ENCODE measurements at regions not wholly inside any gene's neighbourhood (a gene's known extent, or its start where the extent isn't known, plus 50 kb on each side); places are given as distances from the start of the nearest gene placed in this dataset.

DNA sequence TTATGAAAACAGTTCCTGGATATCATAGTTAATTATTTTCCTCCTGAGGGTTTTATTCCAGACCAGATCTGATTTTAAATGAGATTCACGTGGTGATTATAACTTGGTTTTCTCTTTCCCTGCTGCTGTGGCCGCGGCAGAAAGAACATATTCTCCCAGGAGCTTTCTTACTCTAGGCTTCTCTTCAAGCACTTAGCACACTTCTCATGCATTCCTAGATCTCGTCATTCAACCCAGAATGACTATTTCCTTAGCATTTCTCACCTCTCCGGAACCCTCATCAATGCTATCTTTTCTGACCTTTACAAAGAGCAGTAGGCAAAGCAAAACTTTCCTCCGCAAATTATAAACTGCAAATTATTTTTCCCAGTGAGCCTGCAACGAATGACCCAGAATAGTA lies 122.9 kb downstream of the GPAT3 start:
- no peak overlapping the region for H3K9ac ChIP-seq (ENCODE audit: insufficient read depth in 1 of 2, low read depth in 2 of 2, low read length in 2 of 2)
- in situ Hi-C loops (cut with MboI) (no loop called here), intact Hi-C loops (cut with micrococcal nuclease) (no loop called here)
- H3K4me1 ChIP-seq (replicated peaks in 1 of 2; ENCODE audit: control insufficient read depth in 2 of 2, insufficient read depth in 2 of 2, low read length in 2 of 2) = no peaks in the 10 kb centered on the region
- ChIA-PET POLR2A (no interaction called here), CTCF (ENCODE audit: low intra/inter-chr PET ratio) (no interaction called here)
- H3K36me3 ChIP-seq (ENCODE audit: control insufficient read depth, insufficient read depth, low read length) = no peaks in the 10 kb centered on the region
- BruUV-seq (replicated peaks) = no TSS peak
- ATAC-seq (no peak), FAIRE-seq (no peak), DNase-seq (ENCODE audit: extremely low read depth in 1 of 4, low spot score in 3 of 4) (no peak)
- H3K27ac ChIP-seq (ENCODE audit: extremely low read depth, low read depth, low read length) = no peak overlapping the region
- no peaks in the 10 kb centered on the region for H3K79me2 ChIP-seq (ENCODE audit: control insufficient read depth, insufficient read depth, low read length)
- H4K20me1 ChIP-seq (replicated peaks; ENCODE audit: control insufficient read depth, insufficient read depth, low read length) = no peaks in the 10 kb centered on the region
- H3K4me3 ChIP-seq = no peak overlapping the region
- no peaks in the 10 kb centered on the region for H3K9me1 ChIP-seq (ENCODE audit: control insufficient read depth, insufficient read depth, low read length)
- peaks cover 0 to 4% of the 10 kb centered on the region in 2 experiments; a peak in 2 of 5 replicates for H3K27me3 ChIP-seq (ENCODE audit: control insufficient read depth in 2 of 2, insufficient read depth in 2 of 2, low read length in 2 of 2)
- H3K4me2 ChIP-seq (ENCODE audit: insufficient read depth, low read length) = no peak overlapping the region
- TF ChIP-seq RHOXF2B (CRISPR knock-in tag; conservative IDR thresholded peaks at IDR 0.05) = no peak
- no peak for TF ChIP-seq SMAD4 (CRISPR knock-in tag; conservative IDR thresholded peaks at IDR 0.05)
- TF ChIP-seq ZNF584 (CRISPR knock-in tag; IDR thresholded peaks at IDR 0.05; ENCODE audit: low read depth) = no peak
- TF ChIP-seq FOXM1 (IDR thresholded peaks at IDR 0.05; ENCODE audit: low read depth) = no peak
- no peak for TF ChIP-seq FOXM1 (CRISPR knock-in tag; IDR thresholded peaks at IDR 0.05; ENCODE audit: low read depth)
- TF ChIP-seq, protein P1, sequence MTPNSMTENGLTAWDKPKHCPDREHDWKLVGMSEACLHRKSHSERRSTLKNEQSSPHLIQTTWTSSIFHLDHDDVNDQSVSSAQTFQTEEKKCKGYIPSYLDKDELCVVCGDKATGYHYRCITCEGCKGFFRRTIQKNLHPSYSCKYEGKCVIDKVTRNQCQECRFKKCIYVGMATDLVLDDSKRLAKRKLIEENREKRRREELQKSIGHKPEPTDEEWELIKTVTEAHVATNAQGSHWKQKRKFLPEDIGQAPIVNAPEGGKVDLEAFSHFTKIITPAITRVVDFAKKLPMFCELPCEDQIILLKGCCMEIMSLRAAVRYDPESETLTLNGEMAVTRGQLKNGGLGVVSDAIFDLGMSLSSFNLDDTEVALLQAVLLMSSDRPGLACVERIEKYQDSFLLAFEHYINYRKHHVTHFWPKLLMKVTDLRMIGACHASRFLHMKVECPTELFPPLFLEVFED (CRISPR knock-in tag; conservative IDR thresholded peaks at IDR 0.05) = no peak
- TF ChIP-seq, protein P2, sequence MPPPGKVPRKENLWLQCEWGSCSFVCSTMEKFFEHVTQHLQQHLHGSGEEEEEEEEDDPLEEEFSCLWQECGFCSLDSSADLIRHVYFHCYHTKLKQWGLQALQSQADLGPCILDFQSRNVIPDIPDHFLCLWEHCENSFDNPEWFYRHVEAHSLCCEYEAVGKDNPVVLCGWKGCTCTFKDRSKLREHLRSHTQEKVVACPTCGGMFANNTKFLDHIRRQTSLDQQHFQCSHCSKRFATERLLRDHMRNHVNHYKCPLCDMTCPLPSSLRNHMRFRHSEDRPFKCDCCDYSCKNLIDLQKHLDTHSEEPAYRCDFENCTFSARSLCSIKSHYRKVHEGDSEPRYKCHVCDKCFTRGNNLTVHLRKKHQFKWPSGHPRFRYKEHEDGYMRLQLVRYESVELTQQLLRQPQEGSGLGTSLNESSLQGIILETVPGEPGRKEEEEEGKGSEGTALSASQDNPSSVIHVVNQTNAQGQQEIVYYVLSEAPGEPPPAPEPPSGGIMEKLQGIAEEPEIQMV (tag; conservative IDR thresholded peaks at IDR 0.05; ENCODE audit: low read depth) = no peak
- no peak for TF ChIP-seq NR2C1 (IDR thresholded peaks at IDR 0.05)
- TF ChIP-seq NR2C1 (tag; IDR thresholded peaks at IDR 0.05) = no peak
- no peak for TF ChIP-seq ZBED1 (IDR thresholded peaks at IDR 0.05)
- no peak for TF ChIP-seq IRF2 (CRISPR knock-in tag; IDR thresholded peaks at IDR 0.05)
- no peak for TF ChIP-seq MYC (IDR thresholded peaks at IDR 0.05; ENCODE audit: low read depth, low read length)
- TF ChIP-seq MYC (CRISPR knock-in tag; IDR thresholded peaks at IDR 0.05; ENCODE audit: borderline replicate concordance, low read depth) = no peak
- no peak for TF ChIP-seq SMARCC2 (IDR thresholded peaks at IDR 0.05; ENCODE audit: low read depth)
- TF ChIP-seq SRSF1 (IDR thresholded peaks at IDR 0.05; ENCODE audit: low read depth, low read length) = no peak
- WGBS (ENCODE audit: insufficient coverage, low coverage, missing lambda C conversion rate) = 9% methylated on average over 7 of the region's 7 CpGs
- no peak overlapping the region for H2AFZ ChIP-seq (ENCODE audit: low read depth, low read length)
- no peaks in the 10 kb centered on the region for H3K9me3 ChIP-seq (replicated peaks; ENCODE audit: control insufficient read depth, insufficient read depth, low read depth, low read length)

Data from K562 (cell line).